ENCODE measurements at regions not wholly inside any gene's neighbourhood (a gene's known extent, or its start where the extent isn't known, plus 50 kb on each side); places are given as distances from the start of the nearest gene placed in this dataset.
"Not testable (repeated sequence)": the region's sequence is repeated elsewhere in the genome, so short reads cannot be mapped to it uniquely, and the experiment has no call there.

GRCh38 chr7:81527651-81528050 lies 242.2 kb downstream of the HGF start:
- peak; percentile 78 for FAIRE-seq

GRCh38 chr7:81526971-81527370 lies 242.9 kb downstream of the HGF start:
- FAIRE-seq, result no peak

- FAIRE-seq, result no peak
These were observed 244.0 kb downstream of the HGF start for GRCh38 chr7:81525841-81526240.

GRCh38 chr7:81519886-81520285 lies 250.0 kb downstream of the HGF start:
- FAIRE-seq, result no peak

- no peak for FAIRE-seq
These were observed 252.9 kb downstream of the HGF start for GRCh38 chr7:81516898-81517297.

GRCh38 chr7:81515009-81515408 lies 254.8 kb downstream of the HGF start:
- no peak for FAIRE-seq

GRCh38 chr7:81514546-81514945 lies 255.3 kb downstream of the HGF start:
- no peak for FAIRE-seq

GRCh38 chr7:81510122-81510521 lies 259.7 kb downstream of the HGF start:
- no peak for FAIRE-seq

- no peak for FAIRE-seq
These were observed 262.6 kb downstream of the HGF start for GRCh38 chr7:81507221-81507620.

GRCh38 chr7:81506609-81507008 lies 263.2 kb downstream of the HGF start:
- peak; percentile 59 for FAIRE-seq

GRCh38 chr7:81503771-81504170 lies 266.1 kb downstream of the HGF start:
- FAIRE-seq, result no peak

- FAIRE-seq, result no peak
These were observed 266.5 kb downstream of the HGF start for GRCh38 chr7:81503336-81503735.

GRCh38 chr7:81501220-81501619 lies 268.6 kb downstream of the HGF start:
- FAIRE-seq, result no peak

- peak; percentile 72 for FAIRE-seq
These were observed 269.2 kb downstream of the HGF start for GRCh38 chr7:81500631-81501030.

GRCh38 chr7:81499262-81500116 lies 270.4 kb downstream of the HGF start:
- peak; percentile 99 for FAIRE-seq

- no peak for FAIRE-seq
These were observed 271.7 kb downstream of the HGF start for GRCh38 chr7:81498176-81498575.

GRCh38 chr7:81492910-81493309 lies 276.9 kb downstream of the HGF start:
- FAIRE-seq, result no peak

GRCh38 chr7:81492240-81492639 lies 277.6 kb downstream of the HGF start:
- FAIRE-seq, result no peak

- peak; percentile 92 for FAIRE-seq
These were observed 278.3 kb downstream of the HGF start for GRCh38 chr7:81491573-81491972.

- FAIRE-seq, result no peak
These were observed 281.6 kb downstream of the HGF start for GRCh38 chr7:81488210-81488609.

- no peak for FAIRE-seq
These were observed 282.3 kb downstream of the HGF start for GRCh38 chr7:81487516-81487915.

- no peak for FAIRE-seq
These were observed 285.6 kb downstream of the HGF start for GRCh38 chr7:81484261-81484660.

GRCh38 chr7:81482600-81483186 lies 287.2 kb downstream of the HGF start:
- peak; percentile 98 for FAIRE-seq

GRCh38 chr7:81478664-81479063 lies 291.2 kb downstream of the HGF start:
- FAIRE-seq, result no peak

GRCh38 chr7:81478201-81478600 lies 291.6 kb downstream of the HGF start:
- FAIRE-seq, result not testable (repeated sequence)
